ENCODE measurements at regions not wholly inside any gene's neighbourhood (a gene's known extent, or its start where the extent isn't known, plus 50 kb on each side); places are given as distances from the start of the nearest gene placed in this dataset.

DNA sequence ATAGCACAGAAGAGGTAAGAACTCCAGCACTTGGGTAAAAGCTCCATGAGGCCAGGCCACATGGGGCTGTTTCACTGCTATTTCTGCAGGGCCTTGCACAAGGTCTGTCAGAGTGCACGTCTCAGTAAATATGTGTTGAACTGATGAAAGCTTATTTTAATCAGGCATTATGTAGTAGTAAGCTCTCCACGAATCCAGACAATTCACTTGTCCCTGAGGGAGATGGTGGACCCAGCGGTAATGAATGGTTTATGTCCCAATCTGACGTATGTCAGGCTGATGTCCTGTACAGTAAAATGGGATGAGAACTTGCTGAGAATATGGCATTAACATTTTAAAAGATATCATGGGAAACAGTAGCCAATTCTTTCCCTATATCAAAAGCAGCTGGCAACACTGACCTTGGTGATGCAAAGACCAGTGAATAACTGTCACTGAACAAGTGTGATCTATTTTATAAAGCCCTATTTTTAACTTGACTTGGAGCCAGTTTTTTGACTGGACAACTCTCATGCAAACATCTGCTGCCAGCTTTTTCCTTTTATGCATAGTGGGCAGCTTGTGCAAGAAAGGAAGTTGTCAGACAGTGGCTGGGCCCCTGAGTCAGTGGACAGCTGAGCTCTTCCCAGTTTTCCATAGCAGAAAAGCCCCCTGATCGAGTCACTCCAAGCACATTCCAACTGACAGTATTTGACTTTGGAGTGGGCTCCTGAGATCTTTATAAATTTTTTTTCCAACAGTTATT is 519.8 kb upstream of the MDFIC2 start:
- FAIRE-seq: no peak
- dilution Hi-C loops (cut with MboI; ENCODE audit: extremely low pct_ligation_motif_present, low sequenced_read_pairs): no loop called here
- POLR2A ChIA-PET: interaction anchor here (0.7 kb wide), 1 partner anchor 21 kb away, joined by 6 read pairs; no protein-coding TSS in a partner anchor
- CTCF ChIA-PET: no interaction called here
- Histone ChIP-seq H3K4me2 (ENCODE audit: insufficient read depth, low read length) (no peak overlapping the region), H3K79me2 (ENCODE audit: control insufficient read depth, insufficient read depth, low read length) (no peaks in the 10 kb centered on the region), H3K9ac (replicated peaks; ENCODE audit: extremely low read depth, insufficient read depth, low read length) (no peak overlapping the region), H3K9me1 (replicated peaks; ENCODE audit: control insufficient read depth, extremely low read depth, insufficient read depth, low read length) (no peaks in the 10 kb centered on the region), H3K27me3 (ENCODE audit: control insufficient read depth in 2 of 2, insufficient read depth in 2 of 2, low read length in 2 of 2) (no peaks in the 10 kb centered on the region), H4K20me1 (replicated peaks; ENCODE audit: control insufficient read depth, extremely low read depth, insufficient read depth, low read length) (no peaks in the 10 kb centered on the region), H3K27ac (ENCODE audit: insufficient read depth, low read depth, low read length) (no peak overlapping the region), H2AFZ (ENCODE audit: low read depth, low read length) (no peak overlapping the region), H3K36me3 (ENCODE audit: control insufficient read depth in 2 of 2, extremely low read depth in 1 of 2, insufficient read depth in 2 of 2, low read length in 2 of 2) (no peaks in the 10 kb centered on the region), H3K4me1 (ENCODE audit: control insufficient read depth, extremely low read depth, insufficient read depth, low read length) (peaks cover 10% of the 10 kb centered on the region), H3K4me3 (replicated peaks in 1 of 3; ENCODE audit: insufficient read depth in 1 of 3, low read depth in 1 of 3, low read length in 3 of 3) (no peak overlapping the region), H3K9me3 (replicated peaks; ENCODE audit: control insufficient read depth, insufficient read depth, low read length) (no peaks in the 10 kb centered on the region)
- intact Hi-C loops (cut with micrococcal nuclease): no loop called here
- no TSS peak for BruUV-seq (replicated peaks)
- TF ChIP-seq MYC (IDR thresholded peaks at IDR 0.05; ENCODE audit: low read depth, low read length): no peak
- peak; percentile 59 for DNase-seq (ENCODE audit: low read depth, low spot score)

DNA sequence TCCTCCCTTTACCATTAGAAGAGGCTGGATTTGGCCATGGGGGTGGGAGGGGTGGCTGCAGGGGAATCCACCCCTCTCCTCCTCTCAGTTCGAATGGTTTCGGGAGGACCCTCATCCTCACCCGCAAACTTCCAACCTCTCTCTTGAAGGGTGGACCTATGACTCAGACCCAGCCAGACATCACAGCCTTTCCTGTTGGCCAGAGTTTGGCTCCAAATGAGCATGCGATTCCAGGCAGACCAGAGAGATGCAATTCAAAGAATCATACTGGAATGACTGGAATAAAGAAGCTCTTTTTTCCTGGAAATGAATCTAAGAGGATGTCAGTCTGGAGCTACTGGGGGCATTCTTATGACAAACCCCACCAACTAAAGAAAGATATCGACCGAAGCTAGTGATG is 516.7 kb upstream of the MDFIC2 start:
- intact Hi-C loops (cut with micrococcal nuclease) (loop anchor here (1.0 kb wide), 1 partner anchor 21 kb away; no protein-coding TSS in a partner anchor), dilution Hi-C loops (cut with MboI; ENCODE audit: extremely low pct_ligation_motif_present, low sequenced_read_pairs) (no loop called here)
- BruUV-seq (replicated peaks): no TSS peak
- Histone ChIP-seq H2AFZ (ENCODE audit: low read depth, low read length) (peak overlapping the region; percentile 43), H3K4me3 (replicated peaks in 1 of 3; ENCODE audit: insufficient read depth in 1 of 3, low read depth in 1 of 3, low read length in 3 of 3) (no peak overlapping the region), H3K9me3 (replicated peaks; ENCODE audit: control insufficient read depth, insufficient read depth, low read length) (no peaks in the 10 kb centered on the region), H3K9ac (replicated peaks; ENCODE audit: extremely low read depth, insufficient read depth, low read length) (no peak overlapping the region), H3K27me3 (ENCODE audit: control insufficient read depth in 2 of 2, insufficient read depth in 2 of 2, low read length in 2 of 2) (no peaks in the 10 kb centered on the region), H3K79me2 (ENCODE audit: control insufficient read depth, insufficient read depth, low read length) (no peaks in the 10 kb centered on the region), H3K4me2 (ENCODE audit: insufficient read depth, low read length) (peak overlapping the region; percentile 38), H3K27ac (ENCODE audit: insufficient read depth, low read depth, low read length) (peak overlapping the region; percentile 47), H3K9me1 (replicated peaks; ENCODE audit: control insufficient read depth, extremely low read depth, insufficient read depth, low read length) (no peaks in the 10 kb centered on the region), H3K4me1 (ENCODE audit: control insufficient read depth, extremely low read depth, insufficient read depth, low read length) (peaks cover 18% of the 10 kb centered on the region), H4K20me1 (replicated peaks; ENCODE audit: control insufficient read depth, extremely low read depth, insufficient read depth, low read length) (no peaks in the 10 kb centered on the region), H3K36me3 (ENCODE audit: control insufficient read depth in 2 of 2, extremely low read depth in 1 of 2, insufficient read depth in 2 of 2, low read length in 2 of 2) (no peaks in the 10 kb centered on the region)
- peak; percentile 85 for FAIRE-seq
- TF ChIP-seq POLR2AphosphoS5 (IDR thresholded peaks at IDR 0.05; ENCODE audit: insufficient read depth, low read depth, low read length): no peak
- no peak for TF ChIP-seq MYC (IDR thresholded peaks at IDR 0.05; ENCODE audit: low read depth, low read length)
- TF ChIP-seq FOS (IDR thresholded peaks at IDR 0.05; ENCODE audit: borderline replicate concordance, insufficient read depth, low read length): peak; percentile 72
- TF ChIP-seq POLR2A (IDR thresholded peaks at IDR 0.05; ENCODE audit: low read depth, low read length): no peak
- TF ChIP-seq JUN (IDR thresholded peaks at IDR 0.05; ENCODE audit: borderline replicate concordance, insufficient read depth, insufficient read length, low read depth): peak; percentile 22
- TF ChIP-seq GATA2 (IDR thresholded peaks at IDR 0.05; ENCODE audit: insufficient read depth, insufficient read length, low read depth, low read length): no peak
- TF ChIP-seq, protein P1, sequence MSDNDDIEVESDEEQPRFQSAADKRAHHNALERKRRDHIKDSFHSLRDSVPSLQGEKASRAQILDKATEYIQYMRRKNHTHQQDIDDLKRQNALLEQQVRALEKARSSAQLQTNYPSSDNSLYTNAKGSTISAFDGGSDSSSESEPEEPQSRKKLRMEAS (IDR thresholded peaks at IDR 0.05; ENCODE audit: insufficient read depth, insufficient read length): no peak
- CTCF ChIA-PET: no interaction called here
- POLR2A ChIA-PET: no interaction called here
- DNase-seq (ENCODE audit: low read depth, low spot score): peak; percentile 89

All from endothelial cell of umbilical vein (primary cell).